Heart right ventricle (tissue), 16 donors: ENCODE measurements at regions not wholly inside any gene's neighbourhood (a gene's known extent, or its start where the extent isn't known, plus 50 kb on each side); places are given as distances from the start of the nearest gene placed in this dataset.

ENCODE experiments used
- ATAC-seq, 8 donors: fragments of 200-7000 bp; cut with Tn5 transposase; one replicate each; pipeline ENCODE4 v1.9.1; 2020; ENCODE audit warnings: mild to moderate bottlenecking in 8 of 8, moderate library complexity in 8 of 8, moderate number of reproducible peaks in 1 of 8
- DNase-seq, 2 donors: peaks; one replicate each; pipeline ENCODE4 v3.0.0-alpha.2; 2020
- H3K27ac ChIP-seq, 10 donors: fragments of 200-600 bp; sonication (generic) in 2 of 10; one replicate each; pipeline versions ENCODE4 v1.5.0 to v1.8.0; 2020 to 2022; ENCODE audit warnings: mild to moderate bottlenecking in 3 of 10
- H3K27me3 ChIP-seq, 7 donors: fragments of 200-600 bp; one replicate each; pipeline ENCODE4 v1.8.0; 2021 to 2022; ENCODE audit warnings: mild to moderate bottlenecking in 2 of 7
- H3K36me3 ChIP-seq, 9 donors: fragments of 200-600 bp; sonication (generic) in 1 of 9; one replicate each; pipeline versions ENCODE4 v1.5.0 to v1.8.0; 2020 to 2022; ENCODE audit warnings: mild to moderate bottlenecking in 2 of 9
- H3K4me1 ChIP-seq, 9 donors: fragments of 200-600 bp; sonication (generic) in 1 of 9; one replicate each; pipeline versions ENCODE4 v1.5.0 to v1.8.0; 2020 to 2022; ENCODE audit warnings: mild to moderate bottlenecking in 4 of 9
- H3K4me3 ChIP-seq, 10 donors: fragments of 200-600 bp; sonication (generic) in 2 of 10; one replicate each; pipeline versions ENCODE4 v1.5.0 to v1.8.0; 2020 to 2022; ENCODE audit warnings: mild to moderate bottlenecking in 7 of 10, moderate library complexity in 2 of 10
- H3K9me3 ChIP-seq, 11 donors: fragments of 200-600 bp in 10 of 11; sonication (generic) in 2 of 11; one replicate each; pipeline versions ENCODE4 v1.5.0 to v1.8.0; 2013 to 2022; ENCODE audit warnings: mild to moderate bottlenecking in 2 of 11, control low read depth in 1 of 11, moderate library complexity in 1 of 11
- CTCF ChIP-seq, 9 donors: fragments of 200-600 bp; sonication (generic) in 2 of 9; IDR thresholded peaks; one replicate each; pipeline versions ENCODE4 v1.5.0 to v1.8.0; 2021 to 2022; ENCODE audit warnings: antibody characterized with exemption in 9 of 9, mild to moderate bottlenecking in 5 of 9, moderate library complexity in 1 of 9
- WGBS, 2 donors: extraction: QIAGEN DNeasy Blood & Tissue Kit; methylation state at CpG; one replicate each; pipeline ENCODE4 v1.1.7; 2013; ENCODE audit warnings: inconsistent platforms in 1 of 2; 5-methylcytosine and 5-hydroxymethylcytosine counted together
- intact Hi-C, 10 donors: fragments of 100-400 bp; cut with DNase I; formaldehyde crosslinking; loops; one replicate each; pipeline versions ENCODE4 v1.11.1 to v1.14.2; 2022
- donor health status: Arrhythmogenic right ventricular cardiomyopathy.
- donor health status: ischemic (EF 13 %, LVEDD 7.1; RV severe dilation, severe dysfunction).
- donor health status: healthy with polysubstance abuse.
- donor health status: DM: no; HTN: yes; CAD: no.
- donor health status: DM: no; HTN: no; CAD: no.
- donor health status: ischemic (EF 25% LVEDD 6.9; RV normal size, moderate dysfunction).
- donor health status: ischemic (EF 25% LVEDD 5.7; RV mildly dilated, moderate dysfunction).
- donor health status: healthy.
- donor health status: DM: yes; HTN: yes; CAD: no.
- donor health status: Ischemic cardiomyopathy.
- donor health status: ischemic (EF 35%, LVEDD 5.7; RV mildly dilated, moderate dysfunction).
- donor health status: nonischemic (EF 11% LVEDD 7.7; RV severe dilation, severe dysfunction).
- donor health status: DM: yes; HTN: yes; CAD: no.
- donor health status: PGD.
- donor health status: ischemic (EF 29% LVEDD 5.4; RV normal size, mild dysfunction).
- donor health status: nonischemic (EF 23%, LVEDD 6.1; RV moderate dilation, normal function).

- Histone ChIP-seq H3K4me1 (no peaks in the 10 kb centered on the region), H3K27ac (no peak overlapping the region), H3K4me3 (no peak overlapping the region), H3K9me3 (no peaks in the 10 kb centered on the region), H3K36me3 (no peaks in the 10 kb centered on the region), H3K27me3 (peaks cover 0 to 20% (median 11%) of the 10 kb centered on the region in 7 donors)
- ATAC-seq (no peak), DNase-seq (no peak)
- no peak for TF ChIP-seq CTCF (IDR thresholded peaks at IDR 0.05)
- intact Hi-C loops: no loop called here
- WGBS, 2 donors: 74 to 75% methylated on average over 6 of the region's 6 CpGs
These were observed 70.7 kb upstream of the LARS2 start for GRCh38 chr3:45317710-45318109.

GRCh38 chr3:45318689-45319088, 69.7 kb upstream of the LARS2 start:
- no peak for TF ChIP-seq CTCF (IDR thresholded peaks at IDR 0.05)
- no peak overlapping the region for H3K4me3 ChIP-seq
- H3K27ac ChIP-seq: no peak overlapping the region
- 52 to 64% methylated on average over 2 of the region's 2 CpGs for WGBS, 2 donors
- no peaks in the 10 kb centered on the region for H3K36me3 ChIP-seq
- peaks cover 0 to 19% (median 1%) of the 10 kb centered on the region in 7 donors for H3K27me3 ChIP-seq
- no peaks in the 10 kb centered on the region for H3K4me1 ChIP-seq
- ATAC-seq: no peak
- DNase-seq: no peak
- intact Hi-C loops: no loop called here
- H3K9me3 ChIP-seq: no peaks in the 10 kb centered on the region

- DNase-seq (no peak), ATAC-seq (no peak)
- H3K9me3 ChIP-seq: no peaks in the 10 kb centered on the region
- WGBS, 2 donors: 76 to 80% methylated on average over 10 of the region's 10 CpGs
- H3K27me3 ChIP-seq: peaks cover 0 to 14% (median 4%) of the 10 kb centered on the region in 7 donors
- H3K4me3 ChIP-seq: no peak overlapping the region
- intact Hi-C loops: no loop called here
- no peaks in the 10 kb centered on the region for H3K4me1 ChIP-seq
- H3K27ac ChIP-seq: no peak overlapping the region
- TF ChIP-seq CTCF (IDR thresholded peaks at IDR 0.05): no peak
- no peaks in the 10 kb centered on the region for H3K36me3 ChIP-seq
These were observed 69.0 kb upstream of the LARS2 start for GRCh38 chr3:45319231-45319995.

GRCh38 chr3:45319996-45320305, 68.4 kb upstream of the LARS2 start:
- H3K27me3 ChIP-seq: peaks cover 0 to 19% (median 4%) of the 10 kb centered on the region in 7 donors
- no peak for ATAC-seq
- TF ChIP-seq CTCF (IDR thresholded peaks at IDR 0.05): no peak
- no peaks in the 10 kb centered on the region for H3K4me1 ChIP-seq
- 83 to 86% methylated on average over 3 of the region's 3 CpGs for WGBS, 2 donors
- H3K4me3 ChIP-seq: no peak overlapping the region
- no peaks in the 10 kb centered on the region for H3K9me3 ChIP-seq
- no peak for DNase-seq
- no peaks in the 10 kb centered on the region for H3K36me3 ChIP-seq
- intact Hi-C loops: no loop called here
- no peak overlapping the region for H3K27ac ChIP-seq
